GM10248 (cell line): ENCODE measurements at regions not wholly inside any gene's neighbourhood (a gene's known extent, or its start where the extent isn't known, plus 50 kb on each side); places are given as distances from the start of the nearest gene placed in this dataset.

Experiments used
- CTCF ChIA-PET: fragments of 300-600 bp; sonication (Branson Sonifier 250); formaldehyde crosslinking; extraction: SDS; loops from one replicate; lab custom pipeline; 2021; ENCODE audit warnings: antibody characterized with exemption; lab: Yijun Ruan, JAX
- POLR2A ChIA-PET: fragments of 350-650 bp; sonication (Branson Sonifier 250); formaldehyde crosslinking; extraction: SDS; loops from one replicate; lab custom pipeline; 2020; ENCODE audit warnings: antibody characterized with exemption; lab: Yijun Ruan, JAX
- DNase-seq: peaks from one replicate; pipeline ENCODE4 v3.0.0; 2012; ENCODE audit errors: extremely low spot score
- TF ChIP-seq, protein P1 (sequence below): IDR thresholded peaks from 2 replicates; pipeline ENCODE4 v1.5.1; 2012; ENCODE audit warnings: mild to moderate bottlenecking, low read depth; ENCODE audit errors: extremely low read depth, missing control alignments, control extremely low read depth

DNA sequence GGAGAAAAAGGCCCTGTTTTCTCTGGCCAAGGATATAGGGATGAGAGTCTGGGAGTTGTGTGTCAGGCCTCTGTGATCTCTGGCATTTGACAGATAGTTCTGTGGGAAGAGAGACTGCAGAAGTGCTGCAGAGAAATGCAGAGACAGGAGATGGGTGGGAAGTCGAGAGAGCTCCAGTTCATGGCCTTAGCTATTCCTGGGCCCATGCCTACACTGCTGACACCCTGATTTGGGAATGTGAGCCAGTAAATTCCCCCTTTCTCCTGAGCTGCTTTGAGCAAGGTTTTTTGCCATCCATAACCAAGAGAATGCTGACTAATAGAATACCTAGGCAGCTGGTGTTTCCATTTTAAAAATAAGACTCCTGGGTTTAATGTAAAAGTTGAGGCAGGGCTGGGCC lies 59.3 kb downstream of the EBLN2 start:
- CTCF ChIA-PET: interaction anchor here (1.2 kb wide), 1 partner anchor 19 kb away, joined by 5 read pairs; no protein-coding TSS in a partner anchor
- DNase-seq: no peak

DNA sequence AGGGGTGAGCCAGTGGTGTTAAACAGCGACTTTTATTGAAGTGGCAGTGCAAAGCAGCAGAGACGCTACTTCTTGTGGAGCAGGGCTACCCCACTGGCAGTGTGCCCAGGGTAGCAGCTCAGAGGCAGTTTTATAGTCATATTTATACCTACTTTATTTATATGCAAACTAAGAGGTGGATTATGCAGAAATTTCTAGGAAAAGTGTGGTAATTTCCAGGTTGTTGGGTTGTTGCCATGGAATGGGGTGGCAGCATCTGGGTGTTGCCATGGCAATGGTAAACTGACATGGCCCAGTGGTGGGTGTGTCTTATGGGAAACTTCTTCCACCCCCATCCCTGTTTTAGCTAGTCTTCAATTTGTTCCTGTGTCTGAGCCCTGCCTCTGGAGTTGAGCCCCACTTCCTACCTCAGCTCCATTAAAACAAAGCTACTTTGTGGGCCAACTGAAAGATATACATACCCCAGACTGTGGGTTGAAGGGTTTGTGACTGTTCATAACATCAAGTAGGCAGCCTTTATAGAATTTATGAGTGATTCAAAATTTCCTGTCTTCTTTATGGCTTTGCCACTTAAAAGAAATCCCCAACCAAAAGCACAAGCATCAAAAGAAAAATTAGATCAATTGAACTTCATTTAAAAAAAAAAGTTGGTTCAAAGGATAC lies 60.3 kb downstream of the EBLN2 start:
- ChIA-PET CTCF (interaction anchor here (0.8 kb wide), 1 partner anchor 11 kb away, joined by 3 read pairs; no protein-coding TSS in a partner anchor), POLR2A (no interaction called here)
- TF ChIP-seq, protein P1, sequence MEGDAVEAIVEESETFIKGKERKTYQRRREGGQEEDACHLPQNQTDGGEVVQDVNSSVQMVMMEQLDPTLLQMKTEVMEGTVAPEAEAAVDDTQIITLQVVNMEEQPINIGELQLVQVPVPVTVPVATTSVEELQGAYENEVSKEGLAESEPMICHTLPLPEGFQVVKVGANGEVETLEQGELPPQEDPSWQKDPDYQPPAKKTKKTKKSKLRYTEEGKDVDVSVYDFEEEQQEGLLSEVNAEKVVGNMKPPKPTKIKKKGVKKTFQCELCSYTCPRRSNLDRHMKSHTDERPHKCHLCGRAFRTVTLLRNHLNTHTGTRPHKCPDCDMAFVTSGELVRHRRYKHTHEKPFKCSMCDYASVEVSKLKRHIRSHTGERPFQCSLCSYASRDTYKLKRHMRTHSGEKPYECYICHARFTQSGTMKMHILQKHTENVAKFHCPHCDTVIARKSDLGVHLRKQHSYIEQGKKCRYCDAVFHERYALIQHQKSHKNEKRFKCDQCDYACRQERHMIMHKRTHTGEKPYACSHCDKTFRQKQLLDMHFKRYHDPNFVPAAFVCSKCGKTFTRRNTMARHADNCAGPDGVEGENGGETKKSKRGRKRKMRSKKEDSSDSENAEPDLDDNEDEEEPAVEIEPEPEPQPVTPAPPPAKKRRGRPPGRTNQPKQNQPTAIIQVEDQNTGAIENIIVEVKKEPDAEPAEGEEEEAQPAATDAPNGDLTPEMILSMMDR: no peak
- DNase-seq: no peak

More for the DNA sequence above, 59.3 kb downstream of the EBLN2 start:
- POLR2A ChIA-PET: no interaction called here
- TF ChIP-seq, protein P1: no peak

DNA sequence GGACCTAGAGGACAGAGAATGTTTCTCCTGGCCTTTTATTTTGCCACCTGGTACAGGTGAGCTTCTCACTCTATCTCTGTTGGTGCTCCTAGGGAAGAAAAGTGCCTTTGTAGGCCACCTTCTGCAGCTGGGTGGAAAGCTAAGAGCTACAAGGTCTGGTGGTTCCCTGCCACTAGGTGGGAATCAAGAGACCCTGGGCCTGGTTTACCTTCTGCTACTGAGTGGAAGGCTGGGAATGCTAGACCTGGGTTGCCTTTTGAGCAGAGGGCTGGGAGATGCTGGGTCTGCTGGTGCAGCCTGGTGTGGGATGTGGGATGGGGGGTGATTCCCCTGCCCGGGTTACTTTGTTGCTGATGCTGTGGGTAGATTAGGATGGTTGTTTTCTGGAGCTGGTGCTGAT lies 72.6 kb downstream of the EBLN2 start:
- POLR2A ChIA-PET: no interaction called here
- DNase-seq: no peak
- CTCF ChIA-PET: no interaction called here
- TF ChIP-seq, protein P1: no peak

DNA sequence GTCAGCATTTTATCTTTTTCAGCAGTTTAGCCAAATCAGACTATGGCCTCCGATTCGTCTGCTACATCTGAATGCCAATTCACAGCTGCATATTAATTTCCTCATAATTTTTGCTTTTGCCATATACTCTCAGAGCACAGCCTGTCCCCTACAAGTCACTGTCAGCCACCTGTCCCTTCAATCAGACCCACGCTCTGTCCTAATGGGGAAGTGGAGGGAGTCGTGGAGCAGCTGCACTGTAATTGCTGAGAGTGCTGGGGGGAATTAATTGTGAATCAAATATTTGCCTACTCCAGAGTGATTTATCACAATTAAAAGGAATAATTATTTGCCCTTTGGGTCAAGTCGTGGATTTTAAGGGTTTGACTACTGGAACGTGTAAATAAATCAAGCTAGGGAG lies 75.5 kb downstream of the EBLN2 start:
- no peak for DNase-seq
- ChIA-PET CTCF (interaction anchor here (1.7 kb wide), 1 partner anchor 10 kb away, joined by 4 read pairs; no protein-coding TSS in a partner anchor), POLR2A (no interaction called here)
- TF ChIP-seq, protein P1: no peak

DNA sequence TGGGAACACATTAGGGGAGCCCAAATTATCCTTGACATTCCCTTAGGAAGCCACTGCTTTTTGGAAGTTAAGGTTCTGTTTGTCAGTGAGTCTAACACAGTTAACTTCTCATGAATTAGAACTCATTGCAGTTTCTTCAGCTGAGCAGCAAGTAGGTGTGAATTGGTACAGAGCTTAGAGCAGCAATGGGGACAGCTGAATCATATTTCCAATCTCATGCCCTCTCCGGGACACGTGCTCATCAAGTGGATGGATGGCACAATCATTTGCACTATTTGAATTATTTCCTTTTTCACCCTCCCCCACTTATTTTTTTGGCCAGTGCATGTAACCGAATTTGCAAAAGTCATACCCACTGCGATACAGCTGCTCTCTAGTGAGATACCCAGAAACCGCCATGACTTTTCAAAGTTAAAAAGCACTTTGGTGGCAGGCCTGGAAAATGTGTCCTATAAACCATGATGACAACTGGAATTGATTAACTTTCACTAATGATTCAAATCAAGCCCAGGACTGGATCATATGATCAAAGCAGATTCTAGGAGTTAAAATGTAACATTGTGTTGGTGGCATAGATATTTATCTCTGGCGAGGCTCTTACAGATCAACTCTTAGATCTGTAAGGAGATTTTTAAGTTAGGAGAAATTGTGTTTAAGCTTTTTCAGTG lies 76.4 kb downstream of the EBLN2 start:
- ChIA-PET POLR2A (no interaction called here), CTCF (interaction anchor here (1.7 kb wide), 1 partner anchor 10 kb away, joined by 4 read pairs; no protein-coding TSS in a partner anchor)
- DNase-seq: no peak
- TF ChIP-seq, protein P1: no peak

DNA sequence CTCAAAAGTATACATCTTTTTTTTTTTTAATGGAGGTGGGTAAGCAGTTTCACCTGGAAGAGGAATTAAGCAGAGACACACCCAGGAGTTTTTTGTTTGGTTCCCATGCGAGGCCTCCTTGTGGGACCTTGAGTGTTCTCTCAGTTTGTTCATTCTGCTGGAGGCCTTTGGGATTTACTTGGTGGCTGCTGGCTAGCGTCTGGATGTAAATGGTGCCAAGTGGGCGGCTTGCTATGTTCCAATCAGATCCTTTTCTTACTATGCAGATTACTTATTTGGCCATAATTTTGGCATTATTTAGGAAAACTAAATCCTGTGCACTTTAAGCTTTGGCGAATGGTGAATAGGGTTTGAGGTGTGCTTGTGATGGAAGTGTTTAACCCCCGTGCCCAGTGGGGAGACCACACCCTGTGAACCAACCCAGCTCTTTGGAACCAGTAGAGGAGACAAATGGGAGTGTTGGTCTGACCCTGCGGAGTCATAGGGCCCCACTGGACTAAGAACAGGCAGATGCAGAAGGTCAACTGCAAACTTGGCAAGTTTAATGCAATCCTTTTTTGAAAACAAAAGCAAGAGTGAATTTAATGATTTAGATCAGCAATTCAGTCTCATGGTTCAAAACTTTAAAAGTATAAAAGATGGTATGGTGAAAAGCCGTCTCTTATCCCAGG lies 79.4 kb downstream of the EBLN2 start:
- POLR2A ChIA-PET: no interaction called here
- TF ChIP-seq, protein P1: no peak
- CTCF ChIA-PET: interaction anchor here (1.2 kb wide), 1 partner anchor 12 kb away, joined by 3 read pairs; no protein-coding TSS in a partner anchor
- DNase-seq: no peak
